NCI-H2227 (cell line): ENCODE measurements at regions not wholly inside any gene's neighbourhood (a gene's known extent, or its start where the extent isn't known, plus 50 kb on each side); places are given as distances from the start of the nearest gene placed in this dataset.

Experiments used
- DNase-seq: peaks from one replicate; lab custom pipeline; 2025; ENCODE audit not compliant: unreplicated experiment; lab: John Stamatoyannopoulos, UW

DNA sequence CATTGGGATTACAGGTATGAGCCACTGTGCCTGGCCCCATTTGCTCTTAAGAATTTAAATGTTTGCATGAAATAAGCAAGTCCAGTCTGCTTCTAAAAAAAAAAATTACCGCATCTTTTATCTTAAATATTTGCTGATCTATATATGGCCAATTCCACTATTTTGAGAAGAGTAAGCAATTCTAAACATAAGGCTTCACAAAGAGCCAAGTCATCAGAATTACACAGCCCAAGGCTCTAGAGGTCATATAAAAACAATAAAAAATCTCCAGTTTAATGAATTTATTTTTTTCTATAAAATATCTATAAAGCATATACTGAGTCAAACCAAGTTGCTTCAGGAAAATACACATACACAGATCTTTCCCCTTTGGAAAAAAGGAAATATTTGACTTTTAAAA lies 79.0 kb upstream of the CPNE8 start:
- DNase-seq = no peak

DNA sequence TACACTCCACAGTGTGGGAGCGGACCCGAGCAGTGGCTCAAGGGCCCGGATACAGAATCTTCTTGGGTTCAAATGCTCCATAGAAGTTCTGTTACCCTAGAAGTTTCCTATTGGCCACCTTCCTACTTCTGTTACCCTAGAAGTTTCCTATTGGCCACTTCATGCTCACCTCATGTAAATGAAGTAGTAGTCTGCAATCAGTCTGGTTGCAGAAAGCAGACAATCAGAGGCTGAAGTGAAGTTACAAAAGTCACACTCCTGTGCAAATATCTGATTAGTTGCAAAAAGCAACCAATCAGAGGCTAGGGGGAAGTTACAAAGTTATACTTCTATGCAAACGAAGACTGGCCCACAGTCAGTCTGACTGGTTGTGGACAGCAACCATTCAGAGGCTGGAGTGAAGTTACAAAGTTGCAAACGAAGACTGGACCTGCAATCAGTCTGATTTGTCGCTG lies 77.8 kb upstream of the CPNE8 start:
- DNase-seq = no peak

DNA sequence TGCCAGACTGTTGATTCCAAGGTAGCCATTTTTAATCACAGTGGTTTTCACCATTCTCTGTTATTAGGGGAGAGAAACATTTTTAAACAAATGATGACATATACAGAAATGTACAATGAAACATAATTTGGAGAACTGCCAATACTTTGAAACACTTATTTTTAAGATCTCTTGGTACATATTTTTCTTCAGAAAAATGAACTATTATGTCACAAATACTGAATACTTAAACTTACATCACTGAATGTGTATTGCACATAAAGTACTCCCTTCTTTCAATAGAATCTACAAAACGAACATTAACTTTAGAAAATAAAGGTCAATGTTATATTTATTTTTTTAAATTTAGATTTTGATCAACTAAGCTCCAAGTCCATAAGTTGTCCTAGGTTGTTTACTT lies 71.7 kb upstream of the CPNE8 start:
- no peak for DNase-seq

DNA sequence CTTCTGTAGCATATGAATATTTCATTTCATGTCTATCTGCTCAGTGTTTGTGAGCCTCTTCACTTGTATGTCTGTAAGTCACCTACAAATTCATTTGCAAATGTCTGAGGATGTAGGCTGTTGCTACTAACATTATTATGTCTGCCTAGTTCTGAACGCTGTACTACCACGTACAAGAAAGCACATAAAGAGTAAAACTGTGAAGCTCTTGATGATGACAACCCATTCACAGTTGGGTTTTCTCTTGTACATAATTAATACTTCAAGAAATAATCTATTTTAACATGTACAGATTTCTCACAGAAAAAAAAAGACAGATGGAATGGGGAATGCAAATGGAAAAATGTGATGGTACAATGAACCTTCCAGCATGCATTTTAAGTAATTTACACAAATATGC lies 64.3 kb upstream of the CPNE8 start:
- DNase-seq = no peak

DNA sequence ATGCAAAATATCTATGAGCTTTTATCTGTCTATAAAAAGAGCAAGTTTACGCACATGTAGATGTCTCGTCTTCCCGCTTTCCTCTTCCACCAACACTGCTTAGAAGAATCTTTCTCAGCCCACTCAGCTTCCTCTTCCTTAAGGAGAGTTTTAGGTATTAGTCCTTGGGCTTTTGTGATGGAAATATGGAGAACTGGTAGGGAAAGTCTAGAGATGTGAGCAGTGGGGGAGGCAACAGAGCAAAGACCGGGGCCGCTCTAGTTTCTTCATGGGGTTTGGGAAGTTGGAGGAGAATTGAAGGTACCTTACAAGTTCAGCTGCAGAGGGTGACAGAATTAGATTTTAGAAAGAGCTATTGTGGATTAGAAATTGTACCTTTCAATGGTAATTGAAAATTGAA lies 56.3 kb upstream of the CPNE8 start:
- DNase-seq = no peak

DNA sequence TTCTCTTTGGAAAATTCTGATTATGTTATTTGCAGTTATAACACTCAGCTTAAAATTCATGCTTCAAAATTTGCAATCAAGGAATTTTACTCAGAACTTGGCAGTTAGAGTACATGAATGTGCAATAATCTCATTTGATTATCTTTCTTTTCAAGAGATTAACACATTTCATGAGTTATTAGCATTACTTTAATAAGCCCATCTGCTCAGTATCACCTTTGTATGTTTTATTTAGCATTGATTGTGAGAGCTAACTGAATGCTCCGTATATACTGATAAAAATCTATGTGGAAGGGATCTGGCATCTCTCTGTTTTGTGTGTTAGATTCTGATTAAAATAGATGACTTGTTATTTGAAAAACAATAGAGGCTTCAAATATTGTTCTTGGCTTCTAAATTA lies 55.6 kb upstream of the CPNE8 start:
- DNase-seq = no peak

DNA sequence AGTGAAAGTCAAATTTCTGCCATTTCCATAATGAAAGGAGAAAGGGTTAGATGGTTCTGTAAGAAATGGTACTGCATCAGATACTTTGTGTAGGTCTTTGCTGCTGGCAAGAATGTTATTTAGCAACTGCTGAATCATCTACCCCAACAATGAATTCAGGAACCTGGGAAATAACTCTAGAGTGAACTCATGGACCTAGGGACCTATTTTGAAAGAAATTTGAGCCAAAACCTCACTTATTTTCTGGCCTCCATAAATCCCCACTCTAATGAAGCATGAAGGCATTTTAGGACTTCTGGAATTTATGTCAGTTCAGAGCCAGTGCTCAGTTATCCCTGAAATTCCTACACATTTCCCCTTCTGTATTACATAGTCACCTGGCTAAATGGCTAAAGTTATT lies 50.9 kb upstream of the CPNE8 start:
- DNase-seq = no peak
